ENCODE measurements at regions not wholly inside any gene's neighbourhood (a gene's known extent, or its start where the extent isn't known, plus 50 kb on each side); places are given as distances from the start of the nearest gene placed in this dataset.

GRCh38 chr6:37552267-37552666, 52.6 kb upstream of the CCDC167 start:
- Mint-ChIP-seq H3K4me1 (ENCODE audit: low read depth) (peaks cover 43% of the 10 kb centered on the region), H3K36me3 (ENCODE audit: low read depth) (no peaks in the 10 kb centered on the region), H3K27ac (no peak overlapping the region), H3K4me3 (no peak overlapping the region), H3K9me3 (no peaks in the 10 kb centered on the region), H3K27me3 (ENCODE audit: insufficient read depth) (peaks cover 12% of the 10 kb centered on the region)
- DNase-seq (ENCODE audit: low spot score), result no peak
- intact Hi-C loops (cut with micrococcal nuclease), result loop anchor here (2.0 to 10.0 kb wide), 2 partner anchors 15 to 1563 kb away; partner anchors contain the start of gene SAYSD1

GRCh38 chr6:37551867-37552266, 52.2 kb upstream of the CCDC167 start:
- no peaks in the 10 kb centered on the region for H3K9me3 Mint-ChIP-seq
- peaks cover 44% of the 10 kb centered on the region for H3K4me1 Mint-ChIP-seq (ENCODE audit: low read depth)
- DNase-seq (ENCODE audit: low spot score), result no peak
- no peaks in the 10 kb centered on the region for H3K36me3 Mint-ChIP-seq (ENCODE audit: low read depth)
- no peak overlapping the region for H3K4me3 Mint-ChIP-seq
- no peak overlapping the region for H3K27ac Mint-ChIP-seq
- intact Hi-C loops (cut with micrococcal nuclease), result loop anchor here (2.0 to 10.0 kb wide), 2 partner anchors 15 to 1563 kb away; partner anchors contain the start of gene SAYSD1
- H3K27me3 Mint-ChIP-seq (ENCODE audit: insufficient read depth), result peaks cover 12% of the 10 kb centered on the region

GRCh38 chr6:37551446-37551845, 51.8 kb upstream of the CCDC167 start:
- Mint-ChIP-seq H3K36me3 (ENCODE audit: low read depth) (no peaks in the 10 kb centered on the region), H3K27me3 (ENCODE audit: insufficient read depth) (peaks cover 12% of the 10 kb centered on the region), H3K27ac (no peak overlapping the region), H3K9me3 (no peaks in the 10 kb centered on the region), H3K4me1 (ENCODE audit: low read depth) (peaks cover 44% of the 10 kb centered on the region), H3K4me3 (no peak overlapping the region)
- intact Hi-C loops (cut with micrococcal nuclease), result loop anchor here (10.0 kb wide), 1 partner anchor 1563 kb away; the partner anchor contains the start of gene SAYSD1
- no peak for DNase-seq (ENCODE audit: low spot score)

- intact Hi-C loops (cut with micrococcal nuclease), result loop anchor here (10.0 kb wide), 1 partner anchor 1564 kb away; the partner anchor contains the start of gene SAYSD1
- no peak overlapping the region for H3K4me3 Mint-ChIP-seq
- H3K36me3 Mint-ChIP-seq (ENCODE audit: low read depth), result no peaks in the 10 kb centered on the region
- DNase-seq (ENCODE audit: low spot score), result no peak
- no peaks in the 10 kb centered on the region for H3K9me3 Mint-ChIP-seq
- H3K4me1 Mint-ChIP-seq (ENCODE audit: low read depth), result peaks cover 44% of the 10 kb centered on the region
- peaks cover 12% of the 10 kb centered on the region for H3K27me3 Mint-ChIP-seq (ENCODE audit: insufficient read depth)
- no peak overlapping the region for H3K27ac Mint-ChIP-seq
These were observed 51.3 kb upstream of the CCDC167 start for GRCh38 chr6:37551002-37551401.

- H3K27ac Mint-ChIP-seq, result no peak overlapping the region
- no peaks in the 10 kb centered on the region for H3K9me3 Mint-ChIP-seq
- no peak for DNase-seq (ENCODE audit: low spot score)
- no peak overlapping the region for H3K4me3 Mint-ChIP-seq
- H3K36me3 Mint-ChIP-seq (ENCODE audit: low read depth), result no peaks in the 10 kb centered on the region
- intact Hi-C loops (cut with micrococcal nuclease), result loop anchor here (10.0 kb wide), 1 partner anchor 1564 kb away; the partner anchor contains the start of gene SAYSD1
- peaks cover 41% of the 10 kb centered on the region for H3K4me1 Mint-ChIP-seq (ENCODE audit: low read depth)
- H3K27me3 Mint-ChIP-seq (ENCODE audit: insufficient read depth), result peaks cover 10% of the 10 kb centered on the region
These were observed 50.6 kb upstream of the CCDC167 start for GRCh38 chr6:37550191-37550831.

GRCh38 chr6:37549558-37549957, 49.9 kb upstream of the CCDC167 start:
- Mint-ChIP-seq H3K27me3 (ENCODE audit: insufficient read depth) (peaks cover 5% of the 10 kb centered on the region), H3K27ac (no peak overlapping the region), H3K9me3 (no peaks in the 10 kb centered on the region), H3K4me3 (no peak overlapping the region), H3K4me1 (ENCODE audit: low read depth) (peaks cover 36% of the 10 kb centered on the region), H3K36me3 (ENCODE audit: low read depth) (no peaks in the 10 kb centered on the region)
- intact Hi-C loops (cut with micrococcal nuclease), result no loop called here
- DNase-seq (ENCODE audit: low spot score), result no peak

All from activated T-helper 1 cell treated with anti-CD3 and anti-CD28 coated beads, Interleukin-12 subunit alpha, Interleukin-12 subunit beta, Interleukin-2, Interleukin-4 antibody, amounts not matched to agents 30 ng/mL and 10 ng/mL and 1 ng/mL, durations not matched to agents 14 hours and 24 hours and 36 hours (primary cell).